ENCODE measurements at regions not wholly inside any gene's neighbourhood (a gene's known extent, or its start where the extent isn't known, plus 50 kb on each side); places are given as distances from the start of the nearest gene placed in this dataset.

GRCh38 chr15:66851311-66852063 is 149.5 kb downstream of the SMAD6 start (continued):
- TF ChIP-seq, protein P1, sequence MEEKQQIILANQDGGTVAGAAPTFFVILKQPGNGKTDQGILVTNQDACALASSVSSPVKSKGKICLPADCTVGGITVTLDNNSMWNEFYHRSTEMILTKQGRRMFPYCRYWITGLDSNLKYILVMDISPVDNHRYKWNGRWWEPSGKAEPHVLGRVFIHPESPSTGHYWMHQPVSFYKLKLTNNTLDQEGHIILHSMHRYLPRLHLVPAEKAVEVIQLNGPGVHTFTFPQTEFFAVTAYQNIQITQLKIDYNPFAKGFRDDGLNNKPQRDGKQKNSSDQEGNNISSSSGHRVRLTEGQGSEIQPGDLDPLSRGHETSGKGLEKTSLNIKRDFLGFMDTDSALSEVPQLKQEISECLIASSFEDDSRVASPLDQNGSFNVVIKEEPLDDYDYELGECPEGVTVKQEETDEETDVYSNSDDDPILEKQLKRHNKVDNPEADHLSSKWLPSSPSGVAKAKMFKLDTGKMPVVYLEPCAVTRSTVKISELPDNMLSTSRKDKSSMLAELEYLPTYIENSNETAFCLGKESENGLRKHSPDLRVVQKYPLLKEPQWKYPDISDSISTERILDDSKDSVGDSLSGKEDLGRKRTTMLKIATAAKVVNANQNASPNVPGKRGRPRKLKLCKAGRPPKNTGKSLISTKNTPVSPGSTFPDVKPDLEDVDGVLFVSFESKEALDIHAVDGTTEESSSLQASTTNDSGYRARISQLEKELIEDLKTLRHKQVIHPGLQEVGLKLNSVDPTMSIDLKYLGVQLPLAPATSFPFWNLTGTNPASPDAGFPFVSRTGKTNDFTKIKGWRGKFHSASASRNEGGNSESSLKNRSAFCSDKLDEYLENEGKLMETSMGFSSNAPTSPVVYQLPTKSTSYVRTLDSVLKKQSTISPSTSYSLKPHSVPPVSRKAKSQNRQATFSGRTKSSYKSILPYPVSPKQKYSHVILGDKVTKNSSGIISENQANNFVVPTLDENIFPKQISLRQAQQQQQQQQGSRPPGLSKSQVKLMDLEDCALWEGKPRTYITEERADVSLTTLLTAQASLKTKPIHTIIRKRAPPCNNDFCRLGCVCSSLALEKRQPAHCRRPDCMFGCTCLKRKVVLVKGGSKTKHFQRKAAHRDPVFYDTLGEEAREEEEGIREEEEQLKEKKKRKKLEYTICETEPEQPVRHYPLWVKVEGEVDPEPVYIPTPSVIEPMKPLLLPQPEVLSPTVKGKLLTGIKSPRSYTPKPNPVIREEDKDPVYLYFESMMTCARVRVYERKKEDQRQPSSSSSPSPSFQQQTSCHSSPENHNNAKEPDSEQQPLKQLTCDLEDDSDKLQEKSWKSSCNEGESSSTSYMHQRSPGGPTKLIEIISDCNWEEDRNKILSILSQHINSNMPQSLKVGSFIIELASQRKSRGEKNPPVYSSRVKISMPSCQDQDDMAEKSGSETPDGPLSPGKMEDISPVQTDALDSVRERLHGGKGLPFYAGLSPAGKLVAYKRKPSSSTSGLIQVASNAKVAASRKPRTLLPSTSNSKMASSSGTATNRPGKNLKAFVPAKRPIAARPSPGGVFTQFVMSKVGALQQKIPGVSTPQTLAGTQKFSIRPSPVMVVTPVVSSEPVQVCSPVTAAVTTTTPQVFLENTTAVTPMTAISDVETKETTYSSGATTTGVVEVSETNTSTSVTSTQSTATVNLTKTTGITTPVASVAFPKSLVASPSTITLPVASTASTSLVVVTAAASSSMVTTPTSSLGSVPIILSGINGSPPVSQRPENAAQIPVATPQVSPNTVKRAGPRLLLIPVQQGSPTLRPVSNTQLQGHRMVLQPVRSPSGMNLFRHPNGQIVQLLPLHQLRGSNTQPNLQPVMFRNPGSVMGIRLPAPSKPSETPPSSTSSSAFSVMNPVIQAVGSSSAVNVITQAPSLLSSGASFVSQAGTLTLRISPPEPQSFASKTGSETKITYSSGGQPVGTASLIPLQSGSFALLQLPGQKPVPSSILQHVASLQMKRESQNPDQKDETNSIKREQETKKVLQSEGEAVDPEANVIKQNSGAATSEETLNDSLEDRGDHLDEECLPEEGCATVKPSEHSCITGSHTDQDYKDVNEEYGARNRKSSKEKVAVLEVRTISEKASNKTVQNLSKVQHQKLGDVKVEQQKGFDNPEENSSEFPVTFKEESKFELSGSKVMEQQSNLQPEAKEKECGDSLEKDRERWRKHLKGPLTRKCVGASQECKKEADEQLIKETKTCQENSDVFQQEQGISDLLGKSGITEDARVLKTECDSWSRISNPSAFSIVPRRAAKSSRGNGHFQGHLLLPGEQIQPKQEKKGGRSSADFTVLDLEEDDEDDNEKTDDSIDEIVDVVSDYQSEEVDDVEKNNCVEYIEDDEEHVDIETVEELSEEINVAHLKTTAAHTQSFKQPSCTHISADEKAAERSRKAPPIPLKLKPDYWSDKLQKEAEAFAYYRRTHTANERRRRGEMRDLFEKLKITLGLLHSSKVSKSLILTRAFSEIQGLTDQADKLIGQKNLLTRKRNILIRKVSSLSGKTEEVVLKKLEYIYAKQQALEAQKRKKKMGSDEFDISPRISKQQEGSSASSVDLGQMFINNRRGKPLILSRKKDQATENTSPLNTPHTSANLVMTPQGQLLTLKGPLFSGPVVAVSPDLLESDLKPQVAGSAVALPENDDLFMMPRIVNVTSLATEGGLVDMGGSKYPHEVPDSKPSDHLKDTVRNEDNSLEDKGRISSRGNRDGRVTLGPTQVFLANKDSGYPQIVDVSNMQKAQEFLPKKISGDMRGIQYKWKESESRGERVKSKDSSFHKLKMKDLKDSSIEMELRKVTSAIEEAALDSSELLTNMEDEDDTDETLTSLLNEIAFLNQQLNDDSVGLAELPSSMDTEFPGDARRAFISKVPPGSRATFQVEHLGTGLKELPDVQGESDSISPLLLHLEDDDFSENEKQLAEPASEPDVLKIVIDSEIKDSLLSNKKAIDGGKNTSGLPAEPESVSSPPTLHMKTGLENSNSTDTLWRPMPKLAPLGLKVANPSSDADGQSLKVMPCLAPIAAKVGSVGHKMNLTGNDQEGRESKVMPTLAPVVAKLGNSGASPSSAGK (IDR thresholded peaks at IDR 0.05): 0 out of 2 replicates have a peak, but pooled peaks have one; percentile 10
- peak in 1 of 2 experiments; percentile 59; a peak in 1 of 4 replicates for TF ChIP-seq TEAD1 (CRISPR knock-in tag; IDR thresholded peaks at IDR 0.05)
- TF ChIP-seq, protein P2, sequence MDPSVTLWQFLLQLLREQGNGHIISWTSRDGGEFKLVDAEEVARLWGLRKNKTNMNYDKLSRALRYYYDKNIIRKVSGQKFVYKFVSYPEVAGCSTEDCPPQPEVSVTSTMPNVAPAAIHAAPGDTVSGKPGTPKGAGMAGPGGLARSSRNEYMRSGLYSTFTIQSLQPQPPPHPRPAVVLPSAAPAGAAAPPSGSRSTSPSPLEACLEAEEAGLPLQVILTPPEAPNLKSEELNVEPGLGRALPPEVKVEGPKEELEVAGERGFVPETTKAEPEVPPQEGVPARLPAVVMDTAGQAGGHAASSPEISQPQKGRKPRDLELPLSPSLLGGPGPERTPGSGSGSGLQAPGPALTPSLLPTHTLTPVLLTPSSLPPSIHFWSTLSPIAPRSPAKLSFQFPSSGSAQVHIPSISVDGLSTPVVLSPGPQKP (CRISPR knock-in tag; IDR thresholded peaks at IDR 0.05): no peak
- TF ChIP-seq POLR2G (IDR thresholded peaks at IDR 0.05; ENCODE audit: low read depth, low read length): peak; percentile 64
- no peak for TF ChIP-seq PYGO2 (tag; IDR thresholded peaks at IDR 0.05)
- TF ChIP-seq POLR2A (conservative IDR thresholded peaks at IDR 0.05): no peak
- TF ChIP-seq RBM17 (IDR thresholded peaks at IDR 0.05; ENCODE audit: borderline replicate concordance, low read depth, low read length): no peak
- TF ChIP-seq NONO (IDR thresholded peaks at IDR 0.05; ENCODE audit: low read depth in 2 of 2, low read length in 1 of 2): peak in 1 of 2 experiments; percentile 31; a peak in 1 of 4 replicates
- no peak for TF ChIP-seq SMAD2 (IDR thresholded peaks at IDR 0.05; ENCODE audit: low read depth, low read length)
- no peak for TF ChIP-seq TCF7L2 (IDR thresholded peaks at IDR 0.05; ENCODE audit: low read depth, low read length)
- TF ChIP-seq, protein P3, sequence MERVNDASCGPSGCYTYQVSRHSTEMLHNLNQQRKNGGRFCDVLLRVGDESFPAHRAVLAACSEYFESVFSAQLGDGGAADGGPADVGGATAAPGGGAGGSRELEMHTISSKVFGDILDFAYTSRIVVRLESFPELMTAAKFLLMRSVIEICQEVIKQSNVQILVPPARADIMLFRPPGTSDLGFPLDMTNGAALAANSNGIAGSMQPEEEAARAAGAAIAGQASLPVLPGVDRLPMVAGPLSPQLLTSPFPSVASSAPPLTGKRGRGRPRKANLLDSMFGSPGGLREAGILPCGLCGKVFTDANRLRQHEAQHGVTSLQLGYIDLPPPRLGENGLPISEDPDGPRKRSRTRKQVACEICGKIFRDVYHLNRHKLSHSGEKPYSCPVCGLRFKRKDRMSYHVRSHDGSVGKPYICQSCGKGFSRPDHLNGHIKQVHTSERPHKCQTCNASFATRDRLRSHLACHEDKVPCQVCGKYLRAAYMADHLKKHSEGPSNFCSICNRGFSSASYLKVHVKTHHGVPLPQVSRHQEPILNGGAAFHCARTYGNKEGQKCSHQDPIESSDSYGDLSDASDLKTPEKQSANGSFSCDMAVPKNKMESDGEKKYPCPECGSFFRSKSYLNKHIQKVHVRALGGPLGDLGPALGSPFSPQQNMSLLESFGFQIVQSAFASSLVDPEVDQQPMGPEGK (CRISPR knock-in tag; IDR thresholded peaks at IDR 0.05; ENCODE audit: borderline replicate concordance): no peak
- no peak for TF ChIP-seq ZFP30 (CRISPR knock-in tag; IDR thresholded peaks at IDR 0.05; ENCODE audit: borderline replicate concordance)
- TF ChIP-seq ZC3H4 (CRISPR knock-in tag; IDR thresholded peaks at IDR 0.05; ENCODE audit: borderline replicate concordance): no peak
